ENCODE measurements at regions not wholly inside any gene's neighbourhood (a gene's known extent, or its start where the extent isn't known, plus 50 kb on each side); places are given as distances from the start of the nearest gene placed in this dataset.

DNA sequence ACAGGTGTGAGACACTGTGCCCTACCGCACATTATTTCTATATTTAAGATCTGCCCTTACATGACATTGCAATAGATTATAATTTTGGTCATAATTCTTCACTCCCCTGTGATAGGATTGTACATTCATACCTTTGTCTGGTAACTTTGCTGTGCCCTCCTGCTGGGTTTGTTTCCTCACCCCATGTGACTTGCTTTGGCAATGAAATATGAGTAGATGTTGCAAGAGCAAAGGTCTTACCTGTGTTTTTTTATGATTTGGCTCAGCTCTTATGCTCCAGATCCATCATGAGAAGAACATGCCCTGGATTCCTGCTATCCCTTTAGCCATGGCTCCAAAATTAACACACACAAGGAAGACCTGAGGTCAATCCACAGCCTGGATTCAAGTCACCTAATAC, 137.7 kb upstream of the EOMES start:
- no peak overlapping the region for H3K4me3 ChIP-seq (ENCODE audit: low read depth, low read length)
- no peak for DNase-seq (ENCODE audit: low read depth)
- TF ChIP-seq, protein P1, sequence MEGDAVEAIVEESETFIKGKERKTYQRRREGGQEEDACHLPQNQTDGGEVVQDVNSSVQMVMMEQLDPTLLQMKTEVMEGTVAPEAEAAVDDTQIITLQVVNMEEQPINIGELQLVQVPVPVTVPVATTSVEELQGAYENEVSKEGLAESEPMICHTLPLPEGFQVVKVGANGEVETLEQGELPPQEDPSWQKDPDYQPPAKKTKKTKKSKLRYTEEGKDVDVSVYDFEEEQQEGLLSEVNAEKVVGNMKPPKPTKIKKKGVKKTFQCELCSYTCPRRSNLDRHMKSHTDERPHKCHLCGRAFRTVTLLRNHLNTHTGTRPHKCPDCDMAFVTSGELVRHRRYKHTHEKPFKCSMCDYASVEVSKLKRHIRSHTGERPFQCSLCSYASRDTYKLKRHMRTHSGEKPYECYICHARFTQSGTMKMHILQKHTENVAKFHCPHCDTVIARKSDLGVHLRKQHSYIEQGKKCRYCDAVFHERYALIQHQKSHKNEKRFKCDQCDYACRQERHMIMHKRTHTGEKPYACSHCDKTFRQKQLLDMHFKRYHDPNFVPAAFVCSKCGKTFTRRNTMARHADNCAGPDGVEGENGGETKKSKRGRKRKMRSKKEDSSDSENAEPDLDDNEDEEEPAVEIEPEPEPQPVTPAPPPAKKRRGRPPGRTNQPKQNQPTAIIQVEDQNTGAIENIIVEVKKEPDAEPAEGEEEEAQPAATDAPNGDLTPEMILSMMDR (IDR thresholded peaks at IDR 0.05; ENCODE audit: insufficient read depth, low read depth, low read length), result no peak

DNA sequence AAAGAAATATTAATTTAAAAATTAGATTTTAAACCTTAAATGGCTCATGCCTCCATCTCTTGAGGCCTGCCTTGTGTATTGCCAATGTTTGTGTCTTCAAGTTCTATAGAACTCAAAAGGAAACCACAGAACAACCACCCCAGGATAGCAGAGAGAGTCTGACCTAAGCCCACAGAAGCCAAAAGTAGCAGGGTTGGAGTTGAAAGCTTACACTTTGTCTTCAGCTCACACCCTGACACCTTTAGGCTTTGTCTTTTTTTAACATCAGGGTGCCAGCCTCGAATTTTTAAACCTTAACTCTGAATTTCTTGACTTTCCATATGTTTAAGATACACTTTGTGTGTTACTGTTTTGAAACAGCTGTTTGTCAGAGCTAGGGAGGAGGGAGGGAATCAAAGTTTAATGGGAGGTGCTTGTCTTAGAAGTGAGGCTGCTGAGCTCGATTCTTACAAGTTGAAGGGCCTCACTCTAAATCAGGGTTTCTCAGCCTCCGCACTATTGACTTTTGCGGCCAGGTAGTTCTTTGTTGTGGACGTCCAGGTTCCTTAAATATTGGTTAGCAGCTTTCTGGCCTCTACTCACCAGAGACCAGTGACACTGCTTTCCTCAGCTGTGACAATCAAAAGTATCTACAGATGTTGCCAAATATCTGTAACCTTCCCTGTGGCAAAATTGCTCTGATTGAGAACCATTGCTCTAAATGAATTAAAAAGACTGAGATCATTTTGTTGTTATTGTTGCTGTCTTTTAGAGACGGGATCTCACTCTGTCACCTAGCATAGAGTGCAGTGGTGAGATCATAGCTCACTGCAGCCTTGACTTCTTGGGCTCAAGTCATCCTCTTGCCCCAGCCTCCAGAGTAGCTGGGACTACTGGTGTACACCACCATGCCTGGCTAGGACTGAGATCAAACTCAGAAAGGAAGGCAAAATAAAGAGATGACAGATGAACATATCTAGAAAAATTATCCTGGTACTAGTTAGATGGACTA, 139.2 kb upstream of the EOMES start:
- no peak for DNase-seq (ENCODE audit: low read depth)
- no peak overlapping the region for H3K4me3 ChIP-seq (ENCODE audit: low read depth, low read length)
- TF ChIP-seq, protein P1 (IDR thresholded peaks at IDR 0.05; ENCODE audit: insufficient read depth, low read depth, low read length), result no peak

DNA sequence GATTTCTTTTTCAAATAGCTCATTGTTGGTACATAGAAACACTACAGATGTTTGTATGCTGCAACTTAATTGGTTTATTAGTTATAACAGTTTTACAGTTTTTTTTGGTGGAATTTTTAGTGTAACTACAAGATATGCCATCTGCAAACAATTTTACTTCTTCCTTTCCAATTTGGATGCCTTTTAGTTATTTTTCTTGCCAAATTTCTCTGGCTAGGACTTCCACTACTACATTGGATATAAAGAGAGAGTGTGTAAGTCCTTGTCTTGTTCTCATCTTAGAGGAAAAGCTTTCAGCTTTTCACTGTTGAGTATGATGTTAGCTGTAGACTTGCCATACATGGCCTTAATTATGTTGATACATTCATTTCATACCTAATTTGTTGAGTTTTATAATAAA, 143.6 kb upstream of the EOMES start:
- TF ChIP-seq, protein P1 (IDR thresholded peaks at IDR 0.05; ENCODE audit: insufficient read depth, low read depth, low read length), result no peak
- no peak for DNase-seq (ENCODE audit: low read depth)
- H3K4me3 ChIP-seq (ENCODE audit: low read depth, low read length), result no peak overlapping the region

DNA sequence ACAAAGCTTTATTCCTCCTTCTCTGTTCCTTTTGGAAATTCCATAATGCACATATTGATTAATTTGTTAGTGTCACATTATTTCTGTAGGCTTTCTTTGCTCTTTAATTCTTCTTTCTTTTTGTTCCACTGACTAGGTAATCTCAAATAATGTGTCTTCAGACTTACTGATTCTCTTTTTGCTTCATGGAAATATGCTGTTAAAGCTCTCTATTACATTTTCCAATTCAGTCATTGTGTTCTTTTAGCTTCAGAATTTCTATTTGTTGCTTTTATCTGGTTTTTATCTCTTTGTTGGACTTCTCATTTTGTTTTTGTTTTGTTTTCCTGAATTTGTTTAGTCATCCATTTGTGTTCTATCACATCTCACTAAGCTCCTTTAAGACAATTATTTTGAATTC, 147.0 kb upstream of the EOMES start:
- no peak for DNase-seq (ENCODE audit: low read depth)
- TF ChIP-seq, protein P1 (IDR thresholded peaks at IDR 0.05; ENCODE audit: insufficient read depth, low read depth, low read length), result no peak
- no peak overlapping the region for H3K4me3 ChIP-seq (ENCODE audit: low read depth, low read length)

DNA sequence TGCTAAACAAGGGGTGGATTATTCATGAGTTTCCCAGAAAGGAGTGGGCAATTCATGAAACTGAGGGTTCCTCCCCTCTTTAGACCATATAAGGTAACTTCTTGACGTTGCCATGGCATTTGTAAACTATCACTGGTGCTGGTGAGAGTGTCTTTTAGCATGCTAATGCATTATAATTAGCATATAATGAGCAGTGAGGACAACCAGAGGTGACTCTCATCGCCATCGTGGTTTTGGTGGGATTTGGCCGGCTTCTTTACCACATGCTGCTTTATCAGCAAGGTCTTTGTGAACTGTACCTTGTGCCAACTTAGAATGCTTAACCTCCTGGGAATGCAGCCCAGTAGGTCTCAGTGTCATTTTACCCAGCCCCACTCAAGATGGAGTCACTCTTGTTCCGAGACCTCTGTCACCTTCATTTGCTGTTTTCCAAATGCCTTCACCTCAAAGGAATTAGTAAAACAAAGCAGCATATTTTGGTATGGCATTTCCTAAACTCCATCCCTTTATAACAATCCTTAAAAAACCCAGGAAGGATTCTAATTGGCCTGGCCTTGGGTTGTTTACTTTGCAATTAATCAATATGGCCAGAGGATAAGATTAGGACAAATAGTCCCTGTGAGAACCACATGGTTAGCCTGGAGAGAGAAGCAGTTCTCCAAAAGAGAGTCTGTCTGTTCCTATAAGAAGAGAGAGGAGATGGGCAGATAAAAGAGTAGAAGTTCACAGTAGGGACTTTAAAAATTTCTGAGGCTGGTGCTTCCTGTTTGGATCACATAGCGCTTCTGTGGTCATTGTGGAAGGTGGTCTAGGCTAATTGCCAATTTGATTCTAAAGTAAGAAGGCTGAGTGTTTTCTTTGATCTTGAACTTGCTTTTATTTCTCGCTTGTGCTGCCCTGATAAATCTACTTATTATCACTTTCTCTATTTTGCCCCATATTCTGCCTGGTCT, 155.2 kb upstream of the EOMES start:
- no peak overlapping the region for H3K4me3 ChIP-seq (ENCODE audit: low read depth, low read length)
- DNase-seq (ENCODE audit: low read depth), result no peak
- TF ChIP-seq, protein P1 (IDR thresholded peaks at IDR 0.05; ENCODE audit: insufficient read depth, low read depth, low read length), result no peak

DNA sequence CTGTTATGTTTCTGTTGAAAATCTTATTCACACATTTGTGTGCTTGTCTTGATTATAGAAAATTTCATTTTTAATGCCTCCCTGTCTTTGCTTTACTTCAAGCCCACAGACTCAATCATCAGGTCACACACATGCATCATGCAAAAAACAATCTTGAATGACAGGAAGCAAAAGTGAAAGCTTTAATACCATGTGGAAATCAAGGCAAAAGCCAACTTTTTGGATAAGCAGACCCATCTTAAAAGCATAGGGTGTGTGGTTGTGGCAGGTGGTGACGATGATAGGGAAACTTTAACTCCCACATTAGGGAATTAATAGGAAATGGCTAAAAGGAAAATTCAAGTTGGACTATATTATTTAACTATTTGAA, 155.9 kb upstream of the EOMES start:
- no peak overlapping the region for H3K4me3 ChIP-seq (ENCODE audit: low read depth, low read length)
- no peak for DNase-seq (ENCODE audit: low read depth)
- TF ChIP-seq, protein P1 (IDR thresholded peaks at IDR 0.05; ENCODE audit: insufficient read depth, low read depth, low read length), result no peak

Measured in fibroblast of villous mesenchyme (primary cell).